Kidney epithelial cell (primary cell): ENCODE measurements at regions not wholly inside any gene's neighbourhood (a gene's known extent, or its start where the extent isn't known, plus 50 kb on each side); places are given as distances from the start of the nearest gene placed in this dataset.

Experiments
- DNase-seq: peaks from one replicate; pipeline ENCODE4 v3.0.0-alpha.2; 2010; ENCODE audit warnings: low read depth
- H3K27me3 ChIP-seq: 2 replicates; pipeline ENCODE4 v1.6.0; 2011; ENCODE audit warnings: low read length; ENCODE audit not compliant: control insufficient read depth, insufficient read depth
- H3K36me3 ChIP-seq: 2 replicates; pipeline ENCODE4 v1.5.1; 2011; ENCODE audit warnings: low read length; ENCODE audit not compliant: control insufficient read depth, insufficient read depth
- H3K4me3 ChIP-seq: 2 replicates; pipeline ENCODE4 v1.5.1; 2011; ENCODE audit warnings: low read depth, mild to moderate bottlenecking, control low read depth, low read length
- TF ChIP-seq, protein P1 (sequence below): IDR thresholded peaks from 2 replicates; pipeline ENCODE4 v1.5.1; 2011; ENCODE audit warnings: mild to moderate bottlenecking, moderate library complexity, low read length, control low read depth, inconsistent platforms; ENCODE audit not compliant: insufficient read depth, poor library complexity, severe bottlenecking

DNA sequence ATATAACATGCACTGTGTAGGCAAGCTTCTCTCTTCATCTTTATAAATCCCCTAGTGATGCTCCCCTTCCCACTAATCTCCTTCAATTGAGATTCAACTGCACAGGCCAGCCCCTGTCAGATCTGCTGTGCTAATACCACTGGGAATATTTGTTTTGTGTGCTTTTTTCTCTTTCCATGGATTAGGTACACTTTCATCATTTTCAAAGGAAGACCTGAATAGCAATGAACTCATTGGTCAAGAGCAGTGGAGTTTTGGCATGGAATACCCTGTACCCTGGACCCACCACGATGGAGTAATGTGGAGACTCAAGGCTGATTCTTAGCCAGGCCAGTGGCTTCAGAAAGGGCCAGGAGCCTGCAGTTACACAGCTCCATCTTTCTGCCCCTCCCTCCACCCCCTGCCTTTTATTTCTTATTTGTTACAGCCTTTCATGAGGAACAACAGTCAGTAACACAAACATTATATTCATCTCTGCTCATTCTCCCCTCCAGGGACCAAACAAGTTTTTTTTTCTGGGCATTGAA lies 75.4 kb upstream of the KCNG1 start:
- no peak for DNase-seq
- Histone ChIP-seq H3K4me3 (no peak overlapping the region), H3K36me3 (no peaks in the 10 kb centered on the region), H3K27me3 (peaks cover 2% of the 10 kb centered on the region)
- TF ChIP-seq, protein P1, sequence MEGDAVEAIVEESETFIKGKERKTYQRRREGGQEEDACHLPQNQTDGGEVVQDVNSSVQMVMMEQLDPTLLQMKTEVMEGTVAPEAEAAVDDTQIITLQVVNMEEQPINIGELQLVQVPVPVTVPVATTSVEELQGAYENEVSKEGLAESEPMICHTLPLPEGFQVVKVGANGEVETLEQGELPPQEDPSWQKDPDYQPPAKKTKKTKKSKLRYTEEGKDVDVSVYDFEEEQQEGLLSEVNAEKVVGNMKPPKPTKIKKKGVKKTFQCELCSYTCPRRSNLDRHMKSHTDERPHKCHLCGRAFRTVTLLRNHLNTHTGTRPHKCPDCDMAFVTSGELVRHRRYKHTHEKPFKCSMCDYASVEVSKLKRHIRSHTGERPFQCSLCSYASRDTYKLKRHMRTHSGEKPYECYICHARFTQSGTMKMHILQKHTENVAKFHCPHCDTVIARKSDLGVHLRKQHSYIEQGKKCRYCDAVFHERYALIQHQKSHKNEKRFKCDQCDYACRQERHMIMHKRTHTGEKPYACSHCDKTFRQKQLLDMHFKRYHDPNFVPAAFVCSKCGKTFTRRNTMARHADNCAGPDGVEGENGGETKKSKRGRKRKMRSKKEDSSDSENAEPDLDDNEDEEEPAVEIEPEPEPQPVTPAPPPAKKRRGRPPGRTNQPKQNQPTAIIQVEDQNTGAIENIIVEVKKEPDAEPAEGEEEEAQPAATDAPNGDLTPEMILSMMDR = no peak

DNA sequence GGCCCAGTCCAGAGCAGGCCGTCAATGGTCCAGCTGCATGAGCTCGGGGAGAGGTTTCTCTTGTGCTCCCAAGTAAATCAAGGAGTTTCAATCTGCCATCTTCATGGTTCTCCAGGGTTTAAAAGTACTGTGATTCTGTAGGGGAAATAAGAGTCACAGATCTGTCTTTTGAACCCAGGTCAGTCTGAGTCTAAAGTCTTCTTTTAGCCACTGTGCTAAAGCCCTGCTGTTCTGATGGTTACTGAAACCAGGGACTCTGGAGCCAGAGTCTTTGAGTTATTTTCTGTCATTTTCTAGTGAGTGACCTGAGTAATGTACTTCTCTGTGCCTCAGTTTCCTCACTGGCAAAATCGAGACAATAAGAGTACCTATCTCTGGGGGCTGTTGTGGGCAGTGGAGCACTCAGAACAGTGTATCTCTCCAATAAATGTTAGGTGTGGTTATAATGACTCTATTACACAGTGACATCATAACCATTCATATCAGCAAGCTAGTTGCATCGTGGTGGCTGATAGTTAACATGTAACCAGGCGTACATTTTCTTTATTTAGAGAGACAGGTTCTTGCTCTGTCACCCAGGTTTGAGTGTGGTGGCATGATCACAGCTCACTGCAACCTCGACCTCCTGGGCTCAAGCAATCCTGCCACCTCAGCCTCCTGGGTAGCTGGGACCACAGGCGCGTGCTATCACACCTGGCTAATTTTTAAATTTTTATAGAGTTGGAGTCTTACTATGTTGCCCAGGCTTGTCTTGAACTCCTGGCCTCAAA lies 74.6 kb upstream of the KCNG1 start:
- no peak for DNase-seq
- Histone ChIP-seq H3K27me3 (peaks cover 5% of the 10 kb centered on the region), H3K4me3 (no peak overlapping the region), H3K36me3 (no peaks in the 10 kb centered on the region)
- TF ChIP-seq, protein P1 = no peak

DNA sequence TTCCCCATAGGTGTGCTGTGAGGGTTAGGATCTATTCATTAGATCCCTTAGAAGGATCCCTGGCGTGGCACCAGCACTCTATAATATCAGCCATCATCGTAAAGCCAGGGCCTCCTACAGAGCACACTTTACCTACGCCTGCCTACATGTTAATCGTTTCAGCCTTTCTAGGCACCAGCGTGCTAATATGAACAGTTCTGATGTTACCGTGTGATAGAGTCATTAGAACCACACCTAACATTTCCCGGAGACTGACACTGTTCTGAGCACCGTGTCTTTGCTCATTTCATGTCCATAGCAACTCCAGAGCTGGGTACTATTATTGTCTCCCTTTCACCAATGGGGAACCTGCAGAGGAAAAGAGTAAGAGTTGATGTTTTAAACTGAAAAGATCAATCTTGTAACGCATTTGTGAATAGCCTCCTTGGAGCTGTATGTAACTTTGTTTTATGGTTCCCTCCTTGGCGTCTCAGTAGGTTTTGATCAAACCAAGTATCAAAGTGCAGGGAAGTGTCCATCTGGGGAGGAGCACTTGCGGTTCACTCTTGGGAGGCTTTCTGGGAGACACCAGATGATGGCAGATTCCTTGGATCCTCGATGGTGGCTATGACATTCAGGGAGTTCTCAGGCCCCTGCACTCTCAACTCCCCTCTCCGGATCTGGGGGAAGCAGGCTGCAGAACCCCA lies 73.8 kb upstream of the KCNG1 start:
- Histone ChIP-seq H3K36me3 (no peaks in the 10 kb centered on the region), H3K27me3 (peaks cover 9% of the 10 kb centered on the region), H3K4me3 (no peak overlapping the region)
- DNase-seq = no peak
- TF ChIP-seq, protein P1 = no peak

DNA sequence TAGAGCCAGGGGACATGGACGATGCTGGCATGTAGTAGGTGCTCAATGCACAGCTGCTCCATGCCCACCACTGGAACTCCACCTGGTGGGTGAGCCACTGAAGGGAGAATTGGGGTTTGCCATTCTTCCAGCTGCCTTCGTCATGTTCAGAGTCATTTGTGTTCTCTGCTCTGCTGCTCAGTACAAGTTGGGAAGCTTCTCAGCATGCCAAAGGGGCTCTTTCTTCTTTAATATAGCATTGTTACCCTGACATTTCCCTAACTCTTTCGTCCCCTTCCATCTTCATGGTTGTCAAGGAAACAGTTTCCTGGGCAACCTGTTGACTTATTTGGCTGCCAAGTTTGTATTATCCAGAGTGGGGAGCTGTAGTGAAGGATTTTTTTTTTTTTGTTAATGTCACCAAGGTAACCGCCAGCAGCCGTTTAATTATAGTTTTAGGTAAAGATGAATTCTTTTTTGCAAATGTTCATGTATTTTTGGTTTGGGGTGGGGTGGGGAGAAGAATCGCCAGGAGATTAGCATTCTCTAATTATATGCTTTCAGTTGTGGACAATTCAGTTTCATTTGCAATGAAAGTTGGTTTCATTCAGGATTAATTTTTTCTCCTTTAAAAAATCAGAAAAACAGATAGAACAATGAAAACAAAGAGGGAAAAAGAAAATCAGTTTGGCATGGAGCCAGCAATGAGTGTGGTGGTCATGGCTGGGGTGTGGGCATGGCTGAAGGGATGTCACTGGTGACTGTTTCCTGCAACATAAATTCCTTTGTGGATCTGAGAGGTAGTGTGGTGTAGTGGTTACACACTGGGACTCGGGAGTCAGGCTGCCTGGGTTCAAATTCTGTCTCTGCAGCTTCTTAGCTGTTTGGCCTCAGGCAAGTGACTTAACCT lies 73.0 kb upstream of the KCNG1 start:
- TF ChIP-seq, protein P1 = no peak
- no peaks in the 10 kb centered on the region for H3K36me3 ChIP-seq
- no peak overlapping the region for H3K4me3 ChIP-seq
- H3K27me3 ChIP-seq = peaks cover 16% of the 10 kb centered on the region
- DNase-seq = no peak

DNA sequence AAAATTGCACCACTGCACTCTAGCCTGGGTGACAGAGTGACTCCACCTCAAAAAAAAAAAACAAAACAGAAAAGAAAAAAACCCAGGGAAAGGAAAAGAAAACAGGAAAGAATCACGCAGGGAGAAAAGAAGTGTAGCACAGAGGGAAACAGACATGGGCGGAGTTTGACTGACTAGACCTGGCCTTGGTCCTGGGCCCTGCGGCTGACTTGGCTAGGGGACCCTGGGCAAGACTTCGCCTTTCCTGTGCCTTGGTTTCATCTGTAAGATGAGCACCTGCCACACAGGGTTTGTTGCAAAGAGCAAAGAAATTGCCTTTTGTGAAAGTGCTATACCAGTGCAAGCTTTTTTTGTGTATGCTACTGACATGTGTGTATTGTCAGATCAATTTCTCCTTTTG lies 71.3 kb upstream of the KCNG1 start:
- TF ChIP-seq, protein P1 = no peak
- no peak for DNase-seq
- Histone ChIP-seq H3K27me3 (peaks cover 23% of the 10 kb centered on the region), H3K36me3 (no peaks in the 10 kb centered on the region), H3K4me3 (no peak overlapping the region)
